Psoas muscle (tissue), 7 donors: ENCODE measurements at regions not wholly inside any gene's neighbourhood (a gene's known extent, or its start where the extent isn't known, plus 50 kb on each side); places are given as distances from the start of the nearest gene placed in this dataset.
A peak's percentile ranks its signal among the peaks of the same experiment; 100 is the strongest.

Source experiments
- ATAC-seq, 4 donors: fragments of 200-7000 bp; cut with Tn5 transposase; one replicate each; pipeline ENCODE4 v1.9.1; 2020; ENCODE audit warnings: moderate library complexity in 3 of 4, mild to moderate bottlenecking in 2 of 4
- DNase-seq, 2 donors: peaks; one replicate each; pipeline ENCODE4 v3.0.0-alpha.2; 2020
- H3K27ac ChIP-seq: fragments of 200-600 bp; one replicate; pipeline ENCODE4 v1.8.0; 2022
- H3K27me3 ChIP-seq, 3 donors: fragments of 200-600 bp in 1 of 3; one replicate each; pipeline versions ENCODE4 v1.6.1 to v1.8.0; 2013 to 2022; ENCODE audit warnings: low read length in 2 of 3, mild to moderate bottlenecking in 2 of 3, moderate library complexity in 1 of 3; ENCODE audit not compliant: insufficient read depth in 3 of 3
- H3K36me3 ChIP-seq, 2 donors: fragments of 200-600 bp in 1 of 2; one replicate each; pipeline versions ENCODE4 v1.6.1 to v1.8.0; 2013 to 2022; ENCODE audit warnings: low read depth in 1 of 2, mild to moderate bottlenecking in 1 of 2, moderate library complexity in 1 of 2; ENCODE audit not compliant: insufficient read depth in 1 of 2
- H3K4me1 ChIP-seq: fragments of 200-600 bp; one replicate; pipeline ENCODE4 v1.8.0; 2022
- H3K4me3 ChIP-seq: fragments of 200-600 bp; one replicate; pipeline ENCODE4 v1.8.0; 2022; ENCODE audit warnings: mild to moderate bottlenecking
- H3K9me3 ChIP-seq: fragments of 200-600 bp; one replicate; pipeline ENCODE4 v1.8.0; 2022
- WGBS, 3 donors: extraction: QIAGEN DNeasy Blood & Tissue Kit; methylation state at CpG; one replicate each; pipeline versions ENCODE4 v1.1.6 to v1.1.7; 2013; 5-methylcytosine and 5-hydroxymethylcytosine counted together
- intact Hi-C, 2 donors: fragments of 100-400 bp; cut with DNase I; formaldehyde crosslinking; loops; one replicate each; pipeline versions ENCODE4 v1.11.0 to v1.14.2; 2022
- TF ChIP-seq, protein P1 (sequence below): fragments of 200-600 bp; IDR thresholded peaks from one replicate; pipeline ENCODE4 v1.8.0; 2022; ENCODE audit warnings: antibody characterized with exemption
- donor health status: healthy with polysubstance abuse.
- donor health status: DM: no; HTN: no; CAD: no; lungs with moderate emphysema.
- donor health status: Bipolar disorder and iron deficiency.
- donor health status: healthy.
- donor health status: DM: yes; HTN: yes; CAD: no.
- donor health status: DM: no; HTN: no; CAD: no.
- donor health status: DM: yes; HTN: yes; CAD: no.

DNA sequence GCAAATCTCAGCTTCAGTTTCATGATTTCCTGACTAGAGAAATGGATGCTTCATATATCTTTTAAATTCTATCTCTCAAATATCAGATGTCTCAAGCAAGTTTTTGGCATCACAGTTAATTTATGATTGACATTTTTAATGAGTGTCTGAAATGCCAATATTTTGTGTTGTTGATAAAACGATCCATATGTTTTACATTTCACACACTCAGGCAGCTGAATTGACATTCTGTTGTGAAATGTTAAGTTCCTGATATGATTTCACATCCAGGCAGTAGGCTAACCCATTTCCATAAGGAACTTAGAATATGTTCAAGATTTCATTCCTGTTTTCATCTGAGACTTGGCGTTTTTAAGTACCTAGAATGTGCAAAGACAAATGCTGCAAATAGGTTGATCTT is 650.6 kb downstream of the PCDH18 start:
- Histone ChIP-seq H3K9me3 (no peaks in the 10 kb centered on the region), H3K36me3 (no peaks in the 10 kb centered on the region), H3K4me3 (no peak overlapping the region), H3K4me1 (no peaks in the 10 kb centered on the region), H3K27ac (no peak overlapping the region), H3K27me3 (no peaks in the 10 kb centered on the region)
- 72 to 92% (median 78%) methylated on average over 2 of the region's 2 CpGs for WGBS, 3 donors
- intact Hi-C loops, result no loop called here
- TF ChIP-seq, protein P1, sequence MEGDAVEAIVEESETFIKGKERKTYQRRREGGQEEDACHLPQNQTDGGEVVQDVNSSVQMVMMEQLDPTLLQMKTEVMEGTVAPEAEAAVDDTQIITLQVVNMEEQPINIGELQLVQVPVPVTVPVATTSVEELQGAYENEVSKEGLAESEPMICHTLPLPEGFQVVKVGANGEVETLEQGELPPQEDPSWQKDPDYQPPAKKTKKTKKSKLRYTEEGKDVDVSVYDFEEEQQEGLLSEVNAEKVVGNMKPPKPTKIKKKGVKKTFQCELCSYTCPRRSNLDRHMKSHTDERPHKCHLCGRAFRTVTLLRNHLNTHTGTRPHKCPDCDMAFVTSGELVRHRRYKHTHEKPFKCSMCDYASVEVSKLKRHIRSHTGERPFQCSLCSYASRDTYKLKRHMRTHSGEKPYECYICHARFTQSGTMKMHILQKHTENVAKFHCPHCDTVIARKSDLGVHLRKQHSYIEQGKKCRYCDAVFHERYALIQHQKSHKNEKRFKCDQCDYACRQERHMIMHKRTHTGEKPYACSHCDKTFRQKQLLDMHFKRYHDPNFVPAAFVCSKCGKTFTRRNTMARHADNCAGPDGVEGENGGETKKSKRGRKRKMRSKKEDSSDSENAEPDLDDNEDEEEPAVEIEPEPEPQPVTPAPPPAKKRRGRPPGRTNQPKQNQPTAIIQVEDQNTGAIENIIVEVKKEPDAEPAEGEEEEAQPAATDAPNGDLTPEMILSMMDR, result no peak
- ATAC-seq (no peak), DNase-seq (no peak)

GRCh38 chr4:136873555-136873954 is 658.7 kb downstream of the PCDH18 start:
- intact Hi-C loops, result no loop called here
- Histone ChIP-seq H3K9me3 (no peaks in the 10 kb centered on the region), H3K4me3 (no peak overlapping the region), H3K36me3 (no peaks in the 10 kb centered on the region), H3K4me1 (no peaks in the 10 kb centered on the region), H3K27ac (no peak overlapping the region), H3K27me3 (no peaks in the 10 kb centered on the region)
- DNase-seq (no peak), ATAC-seq (no peak)
- TF ChIP-seq, protein P1, result no peak
- WGBS, 3 donors, result 41 to 75% (median 54%) methylated on average over 1 of the region's 1 CpG

DNA sequence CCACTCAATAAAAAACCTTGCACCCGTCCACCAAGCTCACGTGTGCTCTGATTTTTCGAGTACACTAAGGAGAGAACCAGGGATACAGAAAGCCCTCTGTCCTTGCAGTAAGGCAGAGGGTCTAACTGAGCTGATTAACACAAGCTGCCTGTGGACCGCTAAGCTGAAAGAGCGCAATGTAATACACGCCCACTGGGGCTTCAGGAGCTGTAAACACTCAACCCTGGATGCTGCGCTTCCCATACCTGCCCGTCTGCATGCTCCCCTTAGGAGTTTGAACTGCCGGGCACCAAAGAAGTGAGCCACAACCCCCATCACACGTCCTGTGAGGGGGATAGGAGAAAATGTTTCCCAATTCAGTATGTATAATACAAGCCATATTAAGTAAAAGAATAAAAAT is 664.8 kb downstream of the PCDH18 start:
- DNase-seq (no peak), ATAC-seq (no peak)
- Histone ChIP-seq H3K36me3 (no peaks in the 10 kb centered on the region), H3K27ac (no peak overlapping the region), H3K27me3 (no peaks in the 10 kb centered on the region), H3K9me3 (no peaks in the 10 kb centered on the region), H3K4me1 (peaks cover 5% of the 10 kb centered on the region), H3K4me3 (no peak overlapping the region)
- 84 to 90% (median 88%) methylated on average over 10 of the region's 10 CpGs for WGBS, 3 donors
- intact Hi-C loops, result no loop called here
- TF ChIP-seq, protein P1, result no peak

- no peak overlapping the region for H3K27ac ChIP-seq
- intact Hi-C loops, result no loop called here
- TF ChIP-seq, protein P1, result no peak
Measured at GRCh38 chr4:136865526-136865925, 666.8 kb downstream of the PCDH18 start.

DNA sequence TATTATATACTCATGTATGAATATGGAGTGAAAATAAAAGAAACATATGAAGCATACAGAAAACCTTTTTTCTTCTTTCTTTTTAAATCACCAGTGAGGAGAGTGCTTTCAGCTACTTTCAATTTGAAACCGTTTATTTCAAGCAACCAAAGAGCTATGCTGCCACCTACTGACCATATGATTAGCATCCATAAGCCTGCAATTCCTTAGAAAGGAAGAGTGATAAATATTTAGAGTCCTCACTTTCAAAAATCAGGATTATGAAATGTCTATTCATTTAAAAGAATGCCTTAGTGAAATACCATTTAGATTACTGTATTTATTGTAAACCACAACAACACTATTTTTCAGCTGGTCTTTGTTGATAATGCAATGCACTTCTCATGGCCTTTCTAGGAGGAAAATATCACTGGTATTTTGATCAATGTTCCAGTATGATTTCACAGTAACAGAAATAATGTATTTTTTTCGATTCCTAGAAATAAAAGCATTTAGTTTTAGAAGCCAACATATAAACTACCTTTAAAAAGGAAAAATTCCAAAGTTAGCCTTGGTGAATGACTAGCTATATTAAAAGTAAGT is 667.6 kb downstream of the PCDH18 start:
- peak in 2 of 4 donors; percentile 64 to 82 for ATAC-seq
- no peaks in the 10 kb centered on the region for H3K36me3 ChIP-seq
- TF ChIP-seq, protein P1, result peak; percentile 84

More at GRCh38 chr4:136865526-136865925, 666.8 kb downstream of the PCDH18 start:
- no peak for ATAC-seq
- H3K9me3 ChIP-seq, result no peaks in the 10 kb centered on the region
- WGBS, 3 donors, result 39 to 58% (median 40%) methylated on average over 2 of the region's 2 CpGs
- H3K4me1 ChIP-seq, result peaks cover 5% of the 10 kb centered on the region
- DNase-seq, result no peak
- H3K36me3 ChIP-seq, result no peaks in the 10 kb centered on the region
- H3K27me3 ChIP-seq, result no peaks in the 10 kb centered on the region
- H3K4me3 ChIP-seq, result no peak overlapping the region

More for the DNA sequence above, 667.6 kb downstream of the PCDH18 start:
- WGBS, 3 donors, result 2 to 3% (median 3%) methylated on average over 2 of the region's 2 CpGs
- Histone ChIP-seq H3K27ac (no peak overlapping the region), H3K4me1 (peaks cover 5% of the 10 kb centered on the region), H3K9me3 (no peaks in the 10 kb centered on the region), H3K4me3 (no peak overlapping the region), H3K27me3 (no peaks in the 10 kb centered on the region)
- intact Hi-C loops, result no loop called here
- DNase-seq, result no peak
